ENCODE measurements at regions not wholly inside any gene's neighbourhood (a gene's known extent, or its start where the extent isn't known, plus 50 kb on each side); places are given as distances from the start of the nearest gene placed in this dataset.

DNA sequence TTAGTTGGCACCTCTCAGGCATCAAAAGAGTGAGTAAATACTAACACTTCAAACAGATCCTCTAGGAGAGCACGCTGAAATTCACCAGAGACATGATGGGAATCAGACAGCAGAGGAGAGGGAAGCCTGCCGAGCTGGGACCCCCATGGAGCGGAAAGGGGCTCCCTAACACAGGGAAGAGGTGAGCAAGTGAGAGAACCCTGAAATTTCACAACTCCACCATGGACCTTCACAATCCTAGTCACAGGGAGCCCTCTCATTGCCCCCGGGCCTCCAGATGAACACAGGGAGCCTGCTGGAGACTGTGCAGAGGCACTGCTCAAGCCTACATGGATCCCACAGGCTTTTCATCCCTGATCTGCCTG lies 59.2 kb upstream of the ANTXRL start:
- Histone ChIP-seq H3K4me3 (ENCODE audit: low read length) (no peak overlapping the region), H4K20me1 (ENCODE audit: low read length) (no peaks in the 10 kb centered on the region), H3K27me3 (ENCODE audit: low read length) (no peaks in the 10 kb centered on the region), H3K27ac (ENCODE audit: low read length) (no peak overlapping the region), H3K4me1 (ENCODE audit: insufficient read depth, low read length) (no peaks in the 10 kb centered on the region), H3K9me3 (ENCODE audit: low read length) (no peaks in the 10 kb centered on the region), H3K9ac (ENCODE audit: low read length) (no peak overlapping the region), H3K79me2 (ENCODE audit: low read length) (no peaks in the 10 kb centered on the region), H2AFZ (ENCODE audit: low read length) (no peak overlapping the region), H3K36me3 (ENCODE audit: low read depth, low read length) (no peaks in the 10 kb centered on the region), H3K9me2 (replicated peaks; ENCODE audit: low read length) (no peaks in the 10 kb centered on the region), H3F3A (ENCODE audit: low read length, unreplicated experiment) (no peaks in the 10 kb centered on the region), H3K4me2 (ENCODE audit: low read length) (no peak overlapping the region)
- BruUV-seq (replicated peaks), result no TSS peak
- CTCF ChIA-PET, result no interaction called here
- no peak for ATAC-seq
- DNase-seq, result no peak
- POLR2A ChIA-PET (ENCODE audit: unreplicated experiment), result no interaction called here
- intact Hi-C loops (cut with micrococcal nuclease), result loop anchor here (10.0 kb wide), 1 partner anchor 337 kb away; no protein-coding TSS in a partner anchor
- TF ChIP-seq EZH2 (IDR thresholded peaks at IDR 0.05; ENCODE audit: low read length, unreplicated experiment) (no peak), EZH2phosphoT487 (IDR thresholded peaks at IDR 0.05; ENCODE audit: borderline replicate concordance, low read length) (no peak)
- TF ChIP-seq, protein P1, sequence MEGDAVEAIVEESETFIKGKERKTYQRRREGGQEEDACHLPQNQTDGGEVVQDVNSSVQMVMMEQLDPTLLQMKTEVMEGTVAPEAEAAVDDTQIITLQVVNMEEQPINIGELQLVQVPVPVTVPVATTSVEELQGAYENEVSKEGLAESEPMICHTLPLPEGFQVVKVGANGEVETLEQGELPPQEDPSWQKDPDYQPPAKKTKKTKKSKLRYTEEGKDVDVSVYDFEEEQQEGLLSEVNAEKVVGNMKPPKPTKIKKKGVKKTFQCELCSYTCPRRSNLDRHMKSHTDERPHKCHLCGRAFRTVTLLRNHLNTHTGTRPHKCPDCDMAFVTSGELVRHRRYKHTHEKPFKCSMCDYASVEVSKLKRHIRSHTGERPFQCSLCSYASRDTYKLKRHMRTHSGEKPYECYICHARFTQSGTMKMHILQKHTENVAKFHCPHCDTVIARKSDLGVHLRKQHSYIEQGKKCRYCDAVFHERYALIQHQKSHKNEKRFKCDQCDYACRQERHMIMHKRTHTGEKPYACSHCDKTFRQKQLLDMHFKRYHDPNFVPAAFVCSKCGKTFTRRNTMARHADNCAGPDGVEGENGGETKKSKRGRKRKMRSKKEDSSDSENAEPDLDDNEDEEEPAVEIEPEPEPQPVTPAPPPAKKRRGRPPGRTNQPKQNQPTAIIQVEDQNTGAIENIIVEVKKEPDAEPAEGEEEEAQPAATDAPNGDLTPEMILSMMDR (conservative IDR thresholded peaks at IDR 0.05; ENCODE audit: low read depth, low read length), result no peak

DNA sequence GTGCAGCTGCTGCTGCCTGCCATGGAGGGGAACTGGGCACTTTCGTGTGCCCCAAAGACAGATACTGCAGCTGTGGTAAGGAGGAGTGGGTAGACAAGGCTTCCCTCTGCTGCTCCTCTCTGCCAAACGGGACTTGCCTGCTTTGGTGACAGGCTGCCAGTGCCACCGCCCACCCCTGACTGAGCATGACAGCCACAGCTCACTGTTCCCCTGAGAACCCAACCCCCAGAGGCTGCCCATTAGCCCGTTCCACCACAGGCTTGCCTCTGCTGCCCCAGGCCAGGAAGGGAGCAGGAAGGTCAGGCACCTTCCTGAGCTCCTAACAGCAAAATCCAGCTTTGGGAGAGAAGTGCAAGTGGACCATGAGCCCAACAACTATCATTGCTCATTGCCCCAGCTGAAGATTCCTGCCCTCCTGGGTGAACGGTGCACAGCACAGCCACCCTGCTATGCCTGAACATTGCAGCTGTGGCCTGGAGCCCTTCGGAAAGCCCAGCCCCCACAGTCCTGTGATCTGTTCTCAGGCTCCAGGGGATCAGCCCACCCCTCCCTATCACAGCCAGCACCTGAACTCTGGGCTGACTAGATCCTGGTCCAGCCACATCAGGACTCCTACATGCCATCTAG lies 58.7 kb upstream of the ANTXRL start:
- Histone ChIP-seq H3K9me3 (ENCODE audit: low read length) (no peaks in the 10 kb centered on the region), H3K9ac (ENCODE audit: low read length) (no peak overlapping the region), H3F3A (ENCODE audit: low read length, unreplicated experiment) (no peaks in the 10 kb centered on the region), H3K9me2 (replicated peaks; ENCODE audit: low read length) (no peaks in the 10 kb centered on the region), H4K20me1 (ENCODE audit: low read length) (no peaks in the 10 kb centered on the region), H3K27me3 (ENCODE audit: low read length) (no peaks in the 10 kb centered on the region), H3K4me1 (ENCODE audit: insufficient read depth, low read length) (no peaks in the 10 kb centered on the region), H3K4me3 (ENCODE audit: low read length) (no peak overlapping the region), H3K27ac (ENCODE audit: low read length) (no peak overlapping the region), H3K36me3 (ENCODE audit: low read depth, low read length) (no peaks in the 10 kb centered on the region), H2AFZ (ENCODE audit: low read length) (no peak overlapping the region), H3K4me2 (ENCODE audit: low read length) (no peak overlapping the region), H3K79me2 (ENCODE audit: low read length) (no peaks in the 10 kb centered on the region)
- BruUV-seq (replicated peaks), result no TSS peak
- CTCF ChIA-PET, result no interaction called here
- POLR2A ChIA-PET (ENCODE audit: unreplicated experiment), result no interaction called here
- peak; percentile 25; the same call in 1 of the 2 replicates for ATAC-seq
- intact Hi-C loops (cut with micrococcal nuclease), result loop anchor here (10.0 kb wide), 1 partner anchor 337 kb away; no protein-coding TSS in a partner anchor
- TF ChIP-seq EZH2 (IDR thresholded peaks at IDR 0.05; ENCODE audit: low read length, unreplicated experiment), result no peak
- TF ChIP-seq, protein P1 (conservative IDR thresholded peaks at IDR 0.05; ENCODE audit: low read depth, low read length), result no peak
- TF ChIP-seq EZH2phosphoT487 (IDR thresholded peaks at IDR 0.05; ENCODE audit: borderline replicate concordance, low read length), result no peak
- no peak for DNase-seq

DNA sequence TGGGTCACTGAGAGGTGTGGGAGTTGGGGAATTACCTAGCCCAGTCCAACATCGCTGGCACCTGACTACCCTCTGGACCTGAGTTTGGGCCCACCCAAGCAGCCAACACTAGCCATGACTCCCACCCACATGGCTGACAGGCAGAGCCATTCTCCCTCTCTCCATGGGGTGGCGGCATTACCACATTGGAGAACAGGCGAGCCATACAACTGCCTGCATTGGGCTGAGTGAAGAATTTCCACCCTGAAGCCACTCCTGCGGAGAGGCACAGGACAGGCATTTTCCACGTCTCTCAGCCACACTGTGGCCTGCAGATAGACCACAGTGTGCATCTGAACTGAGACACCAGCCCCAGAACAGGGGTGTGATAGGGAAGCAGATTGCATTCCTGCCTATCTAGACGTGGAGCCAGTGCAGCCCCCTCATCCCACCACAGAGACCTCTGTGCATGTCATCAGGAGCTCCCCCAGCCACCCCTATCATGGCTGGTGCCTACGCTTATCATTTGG lies 58.2 kb upstream of the ANTXRL start:
- H2AFZ ChIP-seq (ENCODE audit: low read length), result peak overlapping the region; percentile 7; the same call in 1 of the 2 replicates
- H3F3A ChIP-seq (ENCODE audit: low read length, unreplicated experiment), result no peaks in the 10 kb centered on the region
- H3K9me2 ChIP-seq (replicated peaks; ENCODE audit: low read length), result no peaks in the 10 kb centered on the region
- no TSS peak for BruUV-seq (replicated peaks)
- H3K4me1 ChIP-seq (ENCODE audit: insufficient read depth, low read length), result no peaks in the 10 kb centered on the region
- ChIA-PET POLR2A (ENCODE audit: unreplicated experiment) (no interaction called here), CTCF (no interaction called here)
- peak; percentile 68 for DNase-seq
- H3K9me3 ChIP-seq (ENCODE audit: low read length), result no peaks in the 10 kb centered on the region
- H3K36me3 ChIP-seq (ENCODE audit: low read depth, low read length), result no peaks in the 10 kb centered on the region
- TF ChIP-seq, protein P1 (conservative IDR thresholded peaks at IDR 0.05; ENCODE audit: low read depth, low read length), result peak; percentile 76
- no peak for TF ChIP-seq EZH2 (IDR thresholded peaks at IDR 0.05; ENCODE audit: low read length, unreplicated experiment)
- no peaks in the 10 kb centered on the region for H3K79me2 ChIP-seq (ENCODE audit: low read length)
- intact Hi-C loops (cut with micrococcal nuclease), result loop anchor here (10.0 kb wide), 1 partner anchor 336 kb away; no protein-coding TSS in a partner anchor
- no peaks in the 10 kb centered on the region for H4K20me1 ChIP-seq (ENCODE audit: low read length)
- H3K9ac ChIP-seq (ENCODE audit: low read length), result no peak overlapping the region
- no peak overlapping the region for H3K4me2 ChIP-seq (ENCODE audit: low read length)
- no peak overlapping the region for H3K27ac ChIP-seq (ENCODE audit: low read length)
- peak; percentile 93 for ATAC-seq
- no peaks in the 10 kb centered on the region for H3K27me3 ChIP-seq (ENCODE audit: low read length)
- no peak overlapping the region for H3K4me3 ChIP-seq (ENCODE audit: low read length)

Data from PC-3 (cell line).